Suppressor macrophage treated with lipopolysaccharide for 4 hours (primary cell): ENCODE measurements at regions not wholly inside any gene's neighbourhood (a gene's known extent, or its start where the extent isn't known, plus 50 kb on each side); places are given as distances from the start of the nearest gene placed in this dataset.

Experiments
- DNase-seq: peaks from one replicate; pipeline ENCODE4 v3.0.0-alpha.2; 2020

DNA sequence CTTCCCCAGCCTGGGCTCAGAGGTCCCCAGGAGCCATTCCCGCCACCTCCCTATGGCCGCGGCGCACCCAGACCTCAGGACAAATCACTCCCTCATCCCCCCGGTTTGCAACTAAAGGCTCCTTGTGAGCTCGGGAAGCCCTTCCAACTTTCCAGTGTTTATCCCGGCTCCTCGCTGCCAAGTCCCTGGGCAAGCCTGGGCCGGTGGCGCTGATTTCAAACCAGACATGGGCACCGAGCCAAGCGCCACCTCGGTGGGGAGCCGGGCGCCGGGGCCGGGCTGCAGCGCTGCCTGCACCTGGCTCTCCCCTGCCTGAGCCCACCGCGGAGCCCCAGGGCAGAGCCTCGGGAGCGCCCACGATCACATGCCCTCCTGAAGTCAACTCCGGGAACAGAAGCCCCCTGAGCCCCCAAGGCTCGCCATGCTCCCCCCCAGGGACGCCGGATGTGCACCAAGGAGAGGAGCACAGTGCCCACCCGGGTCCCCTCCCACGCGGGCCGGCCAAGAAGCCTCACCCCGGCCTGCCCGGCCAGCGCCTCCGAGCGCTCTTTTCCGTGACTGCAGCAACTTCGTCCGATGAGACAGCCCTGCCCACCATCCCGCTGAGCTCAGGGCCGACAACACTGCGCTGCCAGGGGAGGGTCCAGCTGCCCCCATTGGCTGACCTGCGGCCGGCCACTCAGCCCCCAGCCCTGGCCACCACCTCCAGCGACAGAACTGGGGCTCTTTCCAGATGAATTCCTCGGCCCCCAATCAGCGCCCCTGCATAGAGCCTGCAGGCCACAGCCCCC, 50.0 kb downstream of the NCOR2 start:
- DNase-seq = no peak

DNA sequence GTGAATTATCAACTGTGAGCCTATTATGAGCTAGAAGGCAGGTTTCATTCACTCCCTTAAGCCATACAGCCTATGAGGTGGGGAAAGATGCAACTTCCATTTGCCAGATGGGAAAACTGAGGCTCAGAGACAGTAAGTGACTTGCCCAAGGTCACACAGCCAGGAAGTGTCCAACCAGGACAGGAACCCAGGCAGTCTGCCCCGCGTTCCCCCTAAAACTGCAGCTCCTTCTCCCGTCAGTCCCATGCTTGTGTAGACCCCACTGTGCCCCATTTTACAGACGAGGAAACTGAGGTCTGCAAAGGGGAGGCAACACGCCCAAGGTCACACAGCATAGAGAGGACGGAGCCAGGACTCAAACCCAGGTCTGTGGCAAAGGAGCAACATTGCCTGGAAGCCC, 50.6 kb downstream of the NCOR2 start:
- DNase-seq = no peak

DNA sequence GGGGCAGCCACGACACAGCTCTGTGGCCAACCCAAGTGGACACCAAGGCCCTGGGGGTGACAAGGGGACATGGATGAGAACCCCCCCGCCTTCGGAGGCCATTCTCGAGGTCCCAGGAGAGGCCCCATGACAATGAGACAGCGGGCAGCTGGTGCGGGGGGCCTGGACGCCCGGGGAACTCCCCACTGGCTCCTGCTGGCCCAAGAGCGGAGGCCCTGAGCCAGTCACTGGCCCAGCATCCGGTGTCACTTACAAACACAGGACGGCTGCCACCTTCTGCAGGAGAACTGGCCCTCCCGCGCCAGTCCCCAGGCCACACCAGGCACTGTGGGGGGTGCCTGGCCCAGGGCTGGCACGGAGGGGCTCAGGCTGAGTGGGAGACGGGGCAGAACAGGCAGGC, 51.4 kb downstream of the NCOR2 start:
- no peak for DNase-seq

DNA sequence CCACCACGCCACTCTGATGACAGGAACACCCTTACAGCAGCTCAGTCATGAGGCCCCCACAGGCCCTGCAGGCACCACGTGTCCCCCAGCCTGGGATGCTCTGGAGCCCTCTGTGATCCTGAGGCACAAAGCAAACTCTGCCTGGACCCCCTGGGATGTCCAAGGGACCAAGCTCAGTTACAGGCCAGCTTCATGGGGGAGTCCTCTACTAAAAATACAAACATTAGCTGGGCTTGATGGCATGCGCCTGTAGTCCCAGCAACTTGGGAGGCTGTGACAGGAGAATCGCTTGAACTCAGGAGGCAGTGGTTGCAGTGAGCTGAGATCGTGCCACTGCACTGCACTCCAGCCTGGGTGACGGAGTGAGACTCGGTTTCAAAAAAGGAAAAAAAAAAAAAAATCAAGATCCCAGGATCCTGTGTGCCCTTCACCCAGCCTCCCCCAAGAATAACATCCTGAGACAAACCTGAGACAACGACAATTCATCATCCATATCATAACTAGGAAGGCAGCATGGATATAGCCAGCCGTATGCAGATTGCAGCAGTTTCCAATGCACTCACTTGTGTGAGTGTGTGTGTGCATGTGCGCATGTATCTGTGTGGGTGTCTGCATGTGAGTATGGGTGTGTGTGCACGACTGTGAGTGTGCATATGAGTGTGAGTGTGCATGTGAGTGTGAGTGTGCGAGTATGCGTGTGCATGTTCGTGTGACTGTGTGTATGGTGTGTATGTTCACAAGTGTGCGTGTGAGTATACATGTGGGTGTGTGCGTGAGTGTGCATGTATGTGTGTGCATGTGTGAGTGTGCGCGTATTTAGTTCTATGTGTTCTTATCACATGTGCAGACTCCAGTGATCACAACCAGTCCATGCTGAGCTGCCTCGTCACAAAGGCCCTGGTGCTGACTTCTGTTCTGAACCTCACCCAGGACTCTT, 52.1 kb downstream of the NCOR2 start:
- no peak for DNase-seq

DNA sequence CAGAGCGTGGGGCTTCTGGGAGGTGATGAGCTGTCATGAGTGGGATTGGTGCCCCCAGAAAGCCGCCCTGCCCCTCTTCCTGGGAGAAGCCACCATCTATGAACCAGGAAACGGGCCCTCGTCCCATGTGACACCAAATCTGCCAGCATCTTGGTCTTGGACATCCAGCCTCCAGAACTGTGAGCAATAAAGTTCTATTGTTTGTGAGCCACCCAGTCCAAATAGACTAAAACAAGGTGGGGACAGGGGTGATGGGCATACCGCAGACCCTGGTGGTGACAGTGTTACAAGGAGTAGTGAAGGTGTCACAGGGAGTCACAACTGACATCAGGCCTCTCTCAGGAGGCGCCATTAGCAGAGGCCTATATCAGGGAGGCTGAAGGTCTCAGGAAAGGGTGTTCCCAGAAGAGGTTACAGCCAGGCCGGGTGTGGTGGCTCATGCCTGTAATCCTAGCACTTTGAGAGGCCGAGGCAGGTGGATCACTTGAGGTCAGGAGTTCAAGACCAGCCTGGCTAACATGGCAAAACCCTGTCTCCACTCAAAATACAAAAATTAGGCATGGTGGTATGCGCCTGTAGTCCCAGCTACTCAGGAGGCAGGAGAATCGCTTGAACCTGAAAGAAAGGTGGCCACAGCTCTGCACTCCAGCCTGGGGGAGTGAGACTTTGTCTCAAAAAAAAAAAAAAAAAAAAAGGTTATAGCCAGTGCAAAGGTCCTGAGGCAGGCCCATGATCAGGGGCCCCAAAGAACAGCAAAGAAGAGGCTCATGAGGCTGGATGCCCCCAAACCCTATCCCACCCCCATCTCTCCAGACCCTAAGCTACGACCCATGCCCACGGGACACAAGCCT, 53.0 kb downstream of the NCOR2 start:
- no peak for DNase-seq

- DNase-seq = no peak
Observed at GRCh38 chr12:124513297-124513867, 54.0 kb downstream of the NCOR2 start.

GRCh38 chr12:124512667-124513296, 54.6 kb downstream of the NCOR2 start:
- peak; percentile 91 for DNase-seq

DNA sequence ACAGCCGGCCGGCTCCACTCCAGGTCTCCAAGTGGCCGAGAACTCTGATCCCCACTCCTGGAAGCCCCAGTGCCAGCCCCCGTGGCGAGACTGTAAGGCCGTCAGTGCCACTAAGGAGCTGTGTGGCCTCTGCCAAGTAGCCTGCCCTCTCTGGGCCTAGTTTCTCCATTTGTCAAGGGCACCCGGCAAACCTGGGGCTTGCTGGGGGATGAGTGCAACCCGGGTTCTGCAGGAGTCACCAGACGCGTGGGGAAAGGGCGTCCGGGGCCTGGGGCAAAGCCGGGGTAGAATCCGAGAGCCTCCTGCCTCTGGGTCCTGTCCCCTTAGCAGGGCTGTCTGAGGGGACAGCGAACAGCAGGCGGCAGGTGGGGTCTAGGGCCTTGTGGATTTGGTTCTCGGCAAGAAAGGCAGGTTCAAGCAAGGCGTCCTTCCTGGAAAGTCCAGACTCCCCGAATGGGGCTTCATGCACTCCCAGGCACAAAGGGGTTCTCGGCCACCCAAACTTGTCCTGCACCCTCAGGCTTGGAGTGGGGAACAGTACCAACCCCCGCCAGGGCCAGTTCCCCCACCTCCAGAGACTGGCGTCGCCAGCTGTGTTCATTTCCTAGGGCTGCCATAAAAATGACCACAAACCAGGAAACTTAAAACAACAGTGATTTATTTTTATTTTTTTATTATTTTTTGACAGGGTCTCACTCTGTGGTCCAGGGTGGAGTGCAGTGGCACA, 56.0 kb downstream of the NCOR2 start:
- DNase-seq = no peak

GRCh38 chr12:124510301-124510970, 57.0 kb downstream of the NCOR2 start:
- DNase-seq = no peak

DNA sequence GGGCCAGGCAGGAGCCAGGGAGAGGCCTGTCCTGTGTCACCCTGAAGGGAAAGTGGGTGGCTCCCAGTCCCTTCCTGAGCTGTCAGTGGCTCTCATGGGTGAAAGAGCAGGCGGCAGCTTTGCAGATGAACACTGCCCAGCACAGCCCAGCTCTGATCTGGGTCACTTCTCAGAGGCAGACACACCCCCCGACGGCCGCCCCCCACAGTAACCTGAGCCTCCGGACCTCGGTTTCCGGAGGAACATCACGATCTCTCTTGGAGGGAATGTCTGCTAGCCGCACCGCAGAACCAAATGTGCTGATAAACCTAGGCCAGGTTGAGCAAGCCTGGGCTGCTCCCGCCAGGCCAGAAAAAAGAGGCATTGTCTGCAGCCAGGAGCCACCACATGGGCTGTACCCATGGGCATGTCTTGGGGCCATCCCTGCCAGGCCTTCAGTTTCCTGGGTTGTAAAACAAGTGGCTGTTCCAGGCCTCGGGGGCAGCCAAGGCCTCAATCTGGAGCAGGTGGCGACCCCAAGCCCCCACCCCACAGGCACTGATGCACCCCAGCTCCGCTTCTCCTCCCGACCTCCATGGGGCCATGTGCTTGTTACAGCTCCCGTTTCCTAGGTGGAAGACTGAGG, 57.6 kb downstream of the NCOR2 start:
- DNase-seq = no peak

GRCh38 chr12:124509300-124509675, 58.1 kb downstream of the NCOR2 start:
- DNase-seq = no peak

DNA sequence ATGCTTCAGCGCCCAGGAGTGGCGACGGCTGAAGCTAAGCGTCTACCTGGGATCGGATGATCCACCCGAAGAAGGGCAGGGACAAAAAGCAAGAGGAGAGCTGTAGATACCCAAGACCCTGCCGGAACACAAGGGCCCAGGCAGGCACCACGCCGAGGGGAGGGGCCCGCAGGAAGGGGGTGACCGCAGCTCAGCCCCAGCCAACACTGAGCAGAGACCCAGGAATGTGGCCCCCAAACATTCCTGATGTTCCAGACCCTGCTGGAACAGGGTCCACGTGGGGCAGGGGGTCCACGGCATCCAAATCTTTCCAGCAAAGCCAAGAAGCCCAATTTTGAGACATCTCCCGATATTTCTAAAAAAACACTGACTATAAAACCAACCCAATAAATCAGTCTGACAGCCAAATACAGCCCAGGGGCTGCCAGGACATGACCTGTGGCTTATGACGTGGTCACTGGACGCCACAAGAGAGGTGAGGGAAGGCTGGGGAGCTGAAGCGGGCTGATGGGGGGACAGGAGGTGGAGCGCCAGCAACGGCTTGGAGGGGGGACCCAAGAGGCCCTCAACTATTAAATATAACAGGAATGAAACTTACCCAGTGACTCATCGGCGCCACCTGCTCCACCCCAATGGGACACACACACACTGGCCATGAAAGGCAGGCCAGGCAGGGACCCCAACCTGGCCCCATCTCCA, 58.9 kb downstream of the NCOR2 start:
- DNase-seq = no peak

DNA sequence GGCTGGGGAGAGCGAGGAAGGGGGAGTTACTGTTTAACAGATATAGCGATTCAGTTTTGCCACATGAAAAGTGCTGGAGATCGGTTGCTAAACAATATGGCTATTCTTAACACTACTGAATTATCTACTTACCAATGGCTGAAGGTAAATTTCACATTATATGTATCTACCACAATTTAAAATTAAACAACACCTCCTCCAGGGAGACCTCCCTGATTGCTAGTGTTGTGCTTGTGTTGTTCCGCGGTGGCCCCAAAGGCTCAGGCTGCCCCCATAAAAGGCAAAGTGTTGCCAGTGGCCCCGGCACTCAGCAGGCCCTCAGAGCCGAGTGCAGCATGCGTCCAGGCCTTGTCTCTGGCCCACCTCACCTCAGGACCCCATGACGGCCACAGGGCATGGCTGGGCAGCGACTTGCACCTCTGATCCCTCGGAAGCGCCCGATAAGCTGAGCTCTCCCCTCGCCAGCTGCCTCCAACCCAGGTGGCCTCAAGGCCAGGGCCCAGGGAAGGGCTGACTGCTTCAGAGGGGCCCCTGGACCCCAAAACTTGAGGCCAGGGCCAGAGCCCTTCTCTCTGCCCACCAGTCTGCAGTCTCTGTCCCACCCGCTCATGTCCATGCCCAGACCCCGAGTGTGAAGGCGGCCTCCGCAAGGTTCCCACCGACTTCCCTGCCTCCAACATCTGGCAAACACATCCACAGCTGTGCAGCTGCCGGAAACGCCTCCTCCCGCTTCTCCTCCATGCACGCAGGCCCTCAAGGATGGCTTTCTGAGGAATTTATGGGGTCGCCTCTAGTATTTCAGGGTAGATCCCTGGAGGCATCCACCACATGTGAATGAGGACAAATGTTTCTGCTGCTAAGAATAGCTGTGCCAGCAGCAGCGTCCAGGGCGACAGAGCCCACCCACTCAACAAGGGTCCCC, 60.0 kb downstream of the NCOR2 start:
- DNase-seq = no peak

GRCh38 chr12:124506832-124507153, 60.6 kb downstream of the NCOR2 start:
- DNase-seq = no peak

DNA sequence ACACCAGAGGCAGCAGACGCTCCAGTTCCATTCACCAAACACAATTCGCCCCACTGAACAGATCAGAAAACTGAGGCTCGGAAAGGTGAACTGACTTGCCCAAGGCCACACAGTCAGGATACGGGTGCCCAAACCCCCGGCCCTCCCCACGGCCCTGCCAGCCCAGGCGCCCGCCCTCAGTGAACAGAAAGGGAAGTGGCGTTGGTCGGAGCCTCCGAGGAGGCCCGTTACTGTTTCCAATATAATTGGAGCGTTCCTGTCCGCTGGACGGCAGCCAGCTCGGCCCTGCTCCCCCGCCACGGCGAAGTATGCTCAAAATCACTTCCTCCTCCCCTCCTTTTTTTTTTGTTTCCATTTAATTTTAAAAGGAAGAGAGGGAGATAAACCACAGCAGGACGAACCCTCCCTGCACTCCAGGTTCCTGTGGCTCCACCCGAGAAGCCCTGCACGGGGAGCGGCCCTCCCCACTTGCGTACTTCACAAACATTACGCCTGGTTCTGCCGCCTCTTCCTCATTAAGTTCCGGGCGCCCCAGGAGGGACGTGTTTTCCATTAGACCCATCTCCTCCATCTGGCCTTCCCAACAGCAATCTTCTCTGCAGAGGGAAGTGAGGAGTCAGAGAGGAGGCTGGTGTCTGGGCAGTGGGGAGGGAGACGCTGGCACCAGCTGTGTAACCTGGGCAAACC, 61.1 kb downstream of the NCOR2 start:
- peak; percentile 79 for DNase-seq

GRCh38 chr12:124505001-124505818, 62.2 kb downstream of the NCOR2 start:
- no peak for DNase-seq

DNA sequence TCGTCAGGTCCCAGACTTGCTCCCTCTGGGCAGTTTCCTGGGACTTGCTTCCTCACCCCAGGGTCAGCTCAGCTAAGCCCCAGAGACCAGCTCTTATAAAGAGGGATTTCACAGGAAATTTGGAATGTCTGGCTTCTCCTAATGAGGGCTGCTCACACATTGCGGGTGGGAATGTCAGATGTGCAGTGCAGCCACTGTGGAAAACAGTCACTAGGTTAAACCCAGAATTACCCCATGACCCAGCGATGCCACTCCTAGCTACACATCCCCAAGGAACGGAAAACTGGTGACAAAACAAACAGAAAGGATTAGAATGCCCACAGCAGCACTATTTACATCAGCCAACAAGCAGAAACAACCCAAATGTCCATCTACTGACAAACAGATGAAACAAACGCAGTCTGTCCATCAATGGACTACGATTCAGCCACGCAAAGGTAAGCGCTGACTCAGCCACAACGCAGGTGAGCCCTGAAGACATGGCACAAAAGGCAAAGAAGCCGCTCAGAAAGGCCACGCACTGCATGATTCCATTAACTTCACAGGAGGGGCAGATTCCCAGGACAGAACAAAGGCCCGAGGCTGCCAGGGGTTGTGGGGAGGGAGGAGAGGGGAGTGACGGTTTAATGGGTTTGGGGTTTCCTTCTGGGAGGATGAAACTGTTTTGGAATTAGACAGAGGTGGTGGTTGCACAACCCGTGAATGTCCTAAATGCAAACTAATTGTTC, 63.0 kb downstream of the NCOR2 start:
- peak; percentile 17 for DNase-seq
